IMR-90 (cell line): ENCODE measurements at regions not wholly inside any gene's neighbourhood (a gene's known extent, or its start where the extent isn't known, plus 50 kb on each side); places are given as distances from the start of the nearest gene placed in this dataset.

ENCODE experiments used
- ATAC-seq: fragments of 200-7000 bp; cut with Tn5 transposase; 2 replicates; pipeline ENCODE4 v1.9.1; 2020; ENCODE audit warnings: low read depth, mild to moderate bottlenecking, moderate library complexity
- BruUV-seq: library from RNA; stranded (reverse); fragments of 400-500 nt; replicated peaks from 2 replicates; lab custom pipeline; 2021; lab: Mats Ljungman, UMichigan
- CTCF ChIA-PET: fragments of 300-600 bp; formaldehyde crosslinking; extraction: SDS; loops from one replicate; lab custom pipeline; 2021; ENCODE audit warnings: antibody characterized with exemption; lab: Yijun Ruan, JAX
- POLR2A ChIA-PET: fragments of 300-600 bp; sonication (Branson Sonifier 250); formaldehyde crosslinking; loops from one replicate; lab custom pipeline; 2022; ENCODE audit warnings: antibody characterized with exemption; ENCODE audit not compliant: unreplicated experiment; lab: Charles Lee
- DNase-seq: peaks from one replicate; pipeline ENCODE4 v3.0.0; 2013
- H2AFZ ChIP-seq: replicated peaks from 2 replicates; pipeline ENCODE3; 2013; ENCODE audit warnings: low read length, mild to moderate bottlenecking; ENCODE audit not compliant: poor library complexity
- H2AK5ac ChIP-seq: 2 replicates; pipeline ENCODE4 v1.6.1; 2013; ENCODE audit warnings: low read depth, low read length, inconsistent platforms
- H2AK9ac ChIP-seq: replicated peaks from 2 replicates; pipeline ENCODE3; 2013; ENCODE audit warnings: mild to moderate bottlenecking, low read depth, low read length, moderate library complexity; ENCODE audit not compliant: poor library complexity
- H2BK120ac ChIP-seq: 2 replicates; pipeline ENCODE4 v1.6.1; 2013; ENCODE audit warnings: low read depth, low read length, inconsistent platforms
- H2BK15ac ChIP-seq: 3 replicates; pipeline ENCODE4 v1.6.1; 2013; ENCODE audit warnings: low read depth, low read length, inconsistent platforms
- H2BK20ac ChIP-seq: 2 replicates; pipeline ENCODE4 v1.6.1; 2013; ENCODE audit warnings: low read depth, mild to moderate bottlenecking, inconsistent platforms, low read length, moderate library complexity
- H2BK5ac ChIP-seq: 2 replicates; pipeline ENCODE4 v1.6.1; 2013; ENCODE audit warnings: mild to moderate bottlenecking, low read depth, low read length, inconsistent platforms; ENCODE audit not compliant: poor library complexity, severe bottlenecking
- H3K14ac ChIP-seq: replicated peaks from 2 replicates; pipeline ENCODE4 v1.6.1; 2013; ENCODE audit warnings: low read depth, low read length, inconsistent platforms
- H3K18ac ChIP-seq: 2 replicates; pipeline ENCODE4 v1.6.1; 2013; ENCODE audit warnings: low read depth, low read length, control low read depth
- H3K23ac ChIP-seq: 2 replicates; pipeline ENCODE4 v1.6.1; 2013; ENCODE audit warnings: low read depth, low read length, inconsistent platforms
- H3K27ac ChIP-seq: 2 replicates; pipeline ENCODE4 v1.5.1; 2013; ENCODE audit warnings: mild to moderate bottlenecking, control low read depth, low read length; ENCODE audit not compliant: insufficient read depth
- H3K27me3 ChIP-seq: 2 replicates; pipeline ENCODE4 v1.6.1; 2013; ENCODE audit warnings: low read length; ENCODE audit not compliant: control insufficient read depth, insufficient read depth
- H3K36me3 ChIP-seq: 2 replicates; pipeline ENCODE4 v1.6.1; 2013; ENCODE audit warnings: low read length, mixed read lengths; ENCODE audit not compliant: control insufficient read depth, insufficient read depth
- H3K4ac ChIP-seq: 2 replicates; pipeline ENCODE4 v1.6.1; 2013; ENCODE audit warnings: low read depth, low read length, inconsistent platforms
- H3K4me1 ChIP-seq: 2 replicates; pipeline ENCODE4 v1.6.1; 2013; ENCODE audit warnings: low read length, mixed read lengths; ENCODE audit not compliant: control insufficient read depth, insufficient read depth
- H3K4me2 ChIP-seq: 2 replicates; pipeline ENCODE4 v1.6.1; 2013; ENCODE audit warnings: low read depth, mild to moderate bottlenecking, control low read depth, low read length, moderate library complexity
- H3K4me3 ChIP-seq: 2 replicates; pipeline ENCODE4 v1.5.1; 2013; ENCODE audit warnings: low read depth, mild to moderate bottlenecking, control low read depth, low read length, moderate library complexity; ENCODE audit not compliant: insufficient read depth
- H3K56ac ChIP-seq: 2 replicates; pipeline ENCODE4 v1.6.1; 2013; ENCODE audit warnings: low read length, inconsistent platforms; ENCODE audit not compliant: insufficient read depth; ENCODE audit errors: extremely low read depth
- H3K79me1 ChIP-seq, 2 experiments: 2 replicates each; pipeline ENCODE4 v1.6.1; 2013; ENCODE audit warnings: low read length in 2 of 2, inconsistent platforms in 1 of 2, low read depth in 1 of 2
- H3K9ac ChIP-seq: 2 replicates; pipeline ENCODE4 v1.6.1; 2013; ENCODE audit warnings: low read depth, low read length, control low read depth
- H3K9me1 ChIP-seq: 2 replicates; pipeline ENCODE4 v1.6.1; 2013; ENCODE audit warnings: low read length, inconsistent platforms; ENCODE audit not compliant: insufficient read depth
- H3K9me3 ChIP-seq: 2 replicates; pipeline ENCODE4 v1.6.1; 2013; ENCODE audit warnings: low read length; ENCODE audit not compliant: control insufficient read depth, insufficient read depth
- H4K20me1 ChIP-seq: 2 replicates; pipeline ENCODE4 v1.6.1; 2013; ENCODE audit warnings: low read length, inconsistent platforms; ENCODE audit not compliant: insufficient read depth
- H4K5ac ChIP-seq: 2 replicates; pipeline ENCODE4 v1.6.1; 2013; ENCODE audit warnings: mild to moderate bottlenecking, low read depth, low read length, control low read depth
- H4K8ac ChIP-seq, 2 experiments: 2 replicates each; pipeline ENCODE4 v1.6.1; 2013; ENCODE audit warnings: low read depth in 2 of 2, low read length in 2 of 2, control low read depth in 1 of 2, inconsistent platforms in 1 of 2
- H4K91ac ChIP-seq: 2 replicates; pipeline ENCODE4 v1.6.1; 2013; ENCODE audit warnings: low read depth, low read length, inconsistent platforms; ENCODE audit not compliant: insufficient read depth
- CEBPB ChIP-seq: IDR thresholded peaks from 2 replicates; pipeline ENCODE4 v1.6.1; 2012; ENCODE audit warnings: low read depth, low read length, improper control_type of control experiment
- FOS ChIP-seq: fragments of 150-350 bp; IDR thresholded peaks from 2 replicates; pipeline ENCODE4 v1.6.1; 2016; ENCODE audit warnings: low read depth, low read length
- MAFK ChIP-seq: IDR thresholded peaks from 2 replicates; pipeline ENCODE4 v1.6.1; 2012; ENCODE audit warnings: low read depth, low read length, improper control_type of control experiment
- MAZ ChIP-seq: IDR thresholded peaks from 2 replicates; pipeline ENCODE4 v1.6.1; 2012; ENCODE audit warnings: low read depth, mild to moderate bottlenecking, low read length, improper control_type of control experiment, moderate library complexity, borderline replicate concordance
- NFE2L2 ChIP-seq: fragments of 150-350 bp; IDR thresholded peaks from 2 replicates; pipeline ENCODE4 v1.6.1; 2016; ENCODE audit warnings: low read depth, mild to moderate bottlenecking, low read length
- POLR2A ChIP-seq: IDR thresholded peaks from 2 replicates; pipeline ENCODE4 v1.6.1; 2012; ENCODE audit warnings: mild to moderate bottlenecking, low read depth, low read length
- RFX5 ChIP-seq: IDR thresholded peaks from 2 replicates; pipeline ENCODE4 v1.8.0; 2012; ENCODE audit warnings: low read depth, mild to moderate bottlenecking, low read length, moderate library complexity
- SMC3 ChIP-seq: fragments of 150-350 bp; IDR thresholded peaks from 2 replicates; pipeline ENCODE4 v1.6.1; 2016; ENCODE audit warnings: low read depth, mild to moderate bottlenecking, antibody characterized with exemption, low read length, moderate library complexity
- WGBS, 2 experiments: methylation state at CpG; one replicate each; pipeline versions ENCODE4 v1.1.5 to v1.1.7; 2013; ENCODE audit warnings: missing lambda C conversion rate in 2 of 2; ENCODE audit not compliant: insufficient read length in 1 of 2; ENCODE audit errors: extremely low coverage in 2 of 2; 5-methylcytosine and 5-hydroxymethylcytosine counted together
- dilution Hi-C: fragments of 300-500 bp; cut with HindIII; formaldehyde crosslinking; loops from one replicate; pipeline ENCODE4 v1.14.3; 2018; ENCODE audit warnings: low sequenced_read_pairs; ENCODE audit not compliant: unreplicated experiment
- in situ Hi-C: fragments of 300-500 bp; cut with MboI; formaldehyde crosslinking; loops from 3 replicates; pipeline ENCODE4 v1.14.3; 2019; ENCODE audit warnings: low sequenced_read_pairs, inconsistent platforms, mixed read lengths
- intact Hi-C: fragments of 100-400 bp; cut with micrococcal nuclease; formaldehyde crosslinking; loops from 2 replicates; pipeline ENCODE4 v1.10.0; 2022

DNA sequence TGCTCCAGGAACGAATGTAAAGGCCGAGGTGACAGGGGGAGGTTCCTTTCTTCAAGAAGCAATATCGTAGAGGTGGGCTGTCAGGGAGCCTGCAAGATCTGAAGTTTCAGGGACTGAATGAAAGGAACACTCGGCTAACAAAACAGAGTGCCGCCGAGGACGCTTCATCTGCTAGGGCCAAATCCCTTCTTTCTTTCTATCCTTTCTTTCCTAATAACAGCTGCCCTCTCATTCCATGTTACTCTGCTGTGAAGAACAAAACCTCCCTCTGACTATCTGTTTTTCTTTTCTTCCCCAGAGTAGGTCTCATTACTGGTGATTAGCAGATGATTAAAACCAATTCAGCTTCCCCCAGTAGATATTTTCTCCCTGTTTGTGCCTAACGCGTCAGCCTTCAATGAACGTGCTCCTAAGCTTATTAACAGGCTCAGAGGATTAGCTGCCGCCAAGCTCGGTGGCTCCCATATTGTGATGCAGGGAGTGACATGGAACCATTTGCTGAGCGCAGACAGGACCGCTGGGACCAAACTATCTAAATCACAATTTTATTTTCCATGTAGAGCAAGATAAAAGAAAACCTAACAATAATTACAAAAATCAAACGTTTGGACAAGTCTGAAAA lies 414.6 kb downstream of the TMEM182 start:
- no peak for TF ChIP-seq RFX5
- no peak for TF ChIP-seq CEBPB
- no peak for TF ChIP-seq POLR2A
- no peak for TF ChIP-seq MAFK
- TF ChIP-seq SMC3: no peak
- no peak for TF ChIP-seq FOS
- no peak for TF ChIP-seq NFE2L2
- TF ChIP-seq MAZ: no peak
- ChIA-PET POLR2A (no interaction called here), CTCF (no interaction called here)
- no TSS peak for BruUV-seq
- Histone ChIP-seq H2AK9ac (no peak overlapping the region), H3K9ac (no peak overlapping the region), H3K18ac (no peak overlapping the region), H3K56ac (no peak overlapping the region), H3K4me1 (no peaks in the 10 kb centered on the region), H3K9me1 (no peaks in the 10 kb centered on the region), H3K4me2 (no peak overlapping the region), H2BK20ac (no peak overlapping the region), H2AK5ac (no peak overlapping the region), H2BK120ac (no peak overlapping the region), H2BK15ac (no peak overlapping the region), H3K4me3 (no peak overlapping the region), H4K91ac (no peak overlapping the region), H3K9me3 (peaks cover 8% of the 10 kb centered on the region), H3K4ac (no peak overlapping the region), H4K20me1 (no peaks in the 10 kb centered on the region), H3K27me3 (no peaks in the 10 kb centered on the region), H4K5ac (no peak overlapping the region), H2AFZ (no peak overlapping the region), H3K79me1 (no peaks in the 10 kb centered on the region), H3K23ac (no peak overlapping the region), H2BK5ac (no peak overlapping the region), H3K27ac (no peak overlapping the region), H3K36me3 (no peaks in the 10 kb centered on the region), H4K8ac (no peak overlapping the region), H3K14ac (no peak overlapping the region)
- 28% methylated on average over 3 of the region's 15 CpGs; no CpG with 5 or more reads in 1 of the 2 experiments for WGBS, 2 experiments
- DNase-seq (no peak), ATAC-seq (no peak)
- in situ Hi-C loops (no loop called here), dilution Hi-C loops (no loop called here), intact Hi-C loops (no loop called here)
